ENCODE measurements at regions not wholly inside any gene's neighbourhood (a gene's known extent, or its start where the extent isn't known, plus 50 kb on each side); places are given as distances from the start of the nearest gene placed in this dataset.

GRCh38 chr5:143554918-143555477, 151.5 kb upstream of the NR3C1 start:
- DNase-seq = no peak

GRCh38 chr5:143554187-143554717, 150.8 kb upstream of the NR3C1 start:
- DNase-seq = peak; percentile 95

GRCh38 chr5:143552680-143553079, 149.2 kb upstream of the NR3C1 start:
- no peak for DNase-seq

GRCh38 chr5:143551820-143552251, 148.3 kb upstream of the NR3C1 start:
- no peak for DNase-seq

- DNase-seq = no peak
Observed at GRCh38 chr5:143550986-143551630, 147.6 kb upstream of the NR3C1 start.

- no peak for DNase-seq
Observed at GRCh38 chr5:143547342-143547741, 143.9 kb upstream of the NR3C1 start.

GRCh38 chr5:143546394-143546793, 142.9 kb upstream of the NR3C1 start:
- no peak for DNase-seq

- no peak for DNase-seq
Observed at GRCh38 chr5:143544606-143545005, 141.1 kb upstream of the NR3C1 start.

GRCh38 chr5:143543358-143544255, 140.1 kb upstream of the NR3C1 start:
- DNase-seq = peak; percentile 17

GRCh38 chr5:143542798-143543144, 139.3 kb upstream of the NR3C1 start:
- DNase-seq = no peak

- DNase-seq = no peak
Observed at GRCh38 chr5:143541943-143542797, 138.7 kb upstream of the NR3C1 start.

GRCh38 chr5:143539742-143540141, 136.3 kb upstream of the NR3C1 start:
- no peak for DNase-seq

GRCh38 chr5:143537056-143537455, 133.6 kb upstream of the NR3C1 start:
- DNase-seq = no peak

GRCh38 chr5:143536364-143536763, 132.9 kb upstream of the NR3C1 start:
- DNase-seq = peak; percentile 92

- DNase-seq = no peak
Observed at GRCh38 chr5:143534761-143535154, 131.3 kb upstream of the NR3C1 start.

GRCh38 chr5:143533978-143534760, 130.7 kb upstream of the NR3C1 start:
- DNase-seq = no peak

- no peak for DNase-seq
Observed at GRCh38 chr5:143533475-143533874, 130.0 kb upstream of the NR3C1 start.

GRCh38 chr5:143527808-143528207, 124.3 kb upstream of the NR3C1 start:
- no peak for DNase-seq

GRCh38 chr5:143525176-143525575, 121.7 kb upstream of the NR3C1 start:
- DNase-seq = no peak

- no peak for DNase-seq
Observed at GRCh38 chr5:143524338-143524945, 121.0 kb upstream of the NR3C1 start.

GRCh38 chr5:143521846-143522400, 118.4 kb upstream of the NR3C1 start:
- DNase-seq = no peak

All from amniotic stem cell (primary cell).